ENCODE measurements at regions not wholly inside any gene's neighbourhood (a gene's known extent, or its start where the extent isn't known, plus 50 kb on each side); places are given as distances from the start of the nearest gene placed in this dataset.

DNA sequence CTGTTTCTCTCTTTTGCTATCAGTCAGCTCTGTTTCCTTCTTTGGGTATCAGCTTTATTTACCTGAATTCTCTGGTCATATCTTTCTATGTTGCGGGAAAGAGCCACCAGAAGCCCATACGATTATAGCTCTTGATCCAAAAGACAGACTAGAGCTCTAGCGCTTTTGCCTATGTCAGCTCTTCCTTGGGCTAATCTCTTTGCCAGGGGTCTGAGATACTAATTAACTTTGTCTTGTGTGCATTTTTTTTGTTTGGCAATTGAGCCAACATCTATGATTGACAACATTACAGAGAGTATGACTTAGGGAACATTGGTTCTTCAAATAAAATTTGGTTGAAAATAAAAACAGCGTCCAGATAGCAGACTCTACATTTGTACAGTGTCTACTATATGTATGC, 603.0 kb downstream of the KCTD16 start:
- no peak overlapping the region for H3K4me2 ChIP-seq (ENCODE audit: low read depth, low read length)
- intact Hi-C loops (cut with micrococcal nuclease) (no loop called here), dilution Hi-C loops (cut with HindIII; ENCODE audit: low sequenced_read_pairs, unreplicated experiment) (no loop called here), in situ Hi-C loops (cut with MboI; ENCODE audit: low sequenced_read_pairs) (no loop called here)
- H2BK120ac ChIP-seq (ENCODE audit: low read depth, low read length): no peak overlapping the region
- H2AK9ac ChIP-seq (replicated peaks; ENCODE audit: low read depth, low read length, poor library complexity): no peak overlapping the region
- no peak overlapping the region for H2BK15ac ChIP-seq (ENCODE audit: low read depth, low read length)
- H3K14ac ChIP-seq (replicated peaks; ENCODE audit: low read depth, low read length): no peak overlapping the region
- no peak overlapping the region for H3K23ac ChIP-seq (ENCODE audit: low read depth, low read length)
- BruUV-seq (replicated peaks): no TSS peak
- H3K9me1 ChIP-seq (ENCODE audit: insufficient read depth, low read length): no peaks in the 10 kb centered on the region
- H2BK5ac ChIP-seq (ENCODE audit: low read depth, low read length, poor library complexity, severe bottlenecking): no peak overlapping the region
- WGBS, 2 experiments (ENCODE audit: extremely low coverage in 2 of 2, insufficient read length in 1 of 2): no CpG with 5 or more reads among the region's 4 CpGs
- no peak overlapping the region for H3K27ac ChIP-seq (ENCODE audit: insufficient read depth, low read length)
- POLR2A ChIA-PET (ENCODE audit: unreplicated experiment): no interaction called here
- H3K79me1 ChIP-seq (ENCODE audit: low read depth in 1 of 2, low read length in 2 of 2): no peaks in the 10 kb centered on the region
- DNase-seq (no peak), ATAC-seq (ENCODE audit: low read depth) (no peak)
- no peak overlapping the region for H3K56ac ChIP-seq (ENCODE audit: extremely low read depth, insufficient read depth, low read length)
- H2AFZ ChIP-seq (replicated peaks; ENCODE audit: low read length, poor library complexity): no peak overlapping the region
- H2AK5ac ChIP-seq (ENCODE audit: low read depth, low read length): no peak overlapping the region
- no peak overlapping the region for H2BK20ac ChIP-seq (ENCODE audit: low read depth, low read length)
- no peak overlapping the region for H3K9ac ChIP-seq (ENCODE audit: low read depth, low read length)
- H4K20me1 ChIP-seq (ENCODE audit: insufficient read depth, low read length): no peaks in the 10 kb centered on the region
- no peak overlapping the region for H4K5ac ChIP-seq (ENCODE audit: low read depth, low read length)
- no peak overlapping the region for H4K91ac ChIP-seq (ENCODE audit: insufficient read depth, low read depth, low read length)
- H3K18ac ChIP-seq (ENCODE audit: low read depth, low read length): no peak overlapping the region
- no peaks in the 10 kb centered on the region for H3K27me3 ChIP-seq (ENCODE audit: control insufficient read depth, insufficient read depth, low read length)
- no peaks in the 10 kb centered on the region for H3K36me3 ChIP-seq (ENCODE audit: control insufficient read depth, insufficient read depth, low read length)
- no peak overlapping the region for H3K4me3 ChIP-seq (ENCODE audit: insufficient read depth, low read depth, low read length)
- H3K4ac ChIP-seq (ENCODE audit: low read depth, low read length): no peak overlapping the region
- TF ChIP-seq MAFK (IDR thresholded peaks at IDR 0.05; ENCODE audit: low read depth, low read length) (0 out of 2 replicates have a peak, but pooled peaks have one; percentile 13), RCOR1 (IDR thresholded peaks at IDR 0.05; ENCODE audit: insufficient replicate concordance, low read length) (no peak), CHD1 (IDR thresholded peaks at IDR 0.05; ENCODE audit: low read depth, low read length) (no peak), RFX5 (IDR thresholded peaks at IDR 0.05; ENCODE audit: low read depth, low read length) (no peak)
- H3K9me3 ChIP-seq (ENCODE audit: control insufficient read depth, insufficient read depth, low read length): no peaks in the 10 kb centered on the region
- CTCF ChIA-PET: no interaction called here
- no peak overlapping the region for H4K8ac ChIP-seq (ENCODE audit: low read depth in 2 of 2, low read length in 2 of 2)
- no peaks in the 10 kb centered on the region for H3K4me1 ChIP-seq (ENCODE audit: control insufficient read depth, insufficient read depth, low read length)

Data from IMR-90 (cell line).